IMR-90 (cell line): ENCODE measurements at regions not wholly inside any gene's neighbourhood (a gene's known extent, or its start where the extent isn't known, plus 50 kb on each side); places are given as distances from the start of the nearest gene placed in this dataset.

Source experiments
- ATAC-seq: fragments of 200-7000 bp; cut with Tn5 transposase; 2 replicates; pipeline ENCODE4 v1.9.1; 2020; ENCODE audit warnings: low read depth, mild to moderate bottlenecking, moderate library complexity
- BruUV-seq: library from RNA; stranded (reverse); fragments of 400-500 nt; replicated peaks from 2 replicates; lab custom pipeline; 2021; lab: Mats Ljungman, UMichigan
- CTCF ChIA-PET: fragments of 300-600 bp; formaldehyde crosslinking; extraction: SDS; loops from one replicate; lab custom pipeline; 2021; ENCODE audit warnings: antibody characterized with exemption; lab: Yijun Ruan, JAX
- POLR2A ChIA-PET: fragments of 300-600 bp; sonication (Branson Sonifier 250); formaldehyde crosslinking; loops from one replicate; lab custom pipeline; 2022; ENCODE audit warnings: antibody characterized with exemption; ENCODE audit not compliant: unreplicated experiment; lab: Charles Lee
- DNase-seq: peaks from one replicate; pipeline ENCODE4 v3.0.0; 2013
- H2AFZ ChIP-seq: replicated peaks from 2 replicates; pipeline ENCODE3; 2013; ENCODE audit warnings: low read length, mild to moderate bottlenecking; ENCODE audit not compliant: poor library complexity
- H2AK5ac ChIP-seq: 2 replicates; pipeline ENCODE4 v1.6.1; 2013; ENCODE audit warnings: low read depth, low read length, inconsistent platforms
- H2AK9ac ChIP-seq: replicated peaks from 2 replicates; pipeline ENCODE3; 2013; ENCODE audit warnings: mild to moderate bottlenecking, low read depth, low read length, moderate library complexity; ENCODE audit not compliant: poor library complexity
- H2BK120ac ChIP-seq: 2 replicates; pipeline ENCODE4 v1.6.1; 2013; ENCODE audit warnings: low read depth, low read length, inconsistent platforms
- H2BK15ac ChIP-seq: 3 replicates; pipeline ENCODE4 v1.6.1; 2013; ENCODE audit warnings: low read depth, low read length, inconsistent platforms
- H2BK20ac ChIP-seq: 2 replicates; pipeline ENCODE4 v1.6.1; 2013; ENCODE audit warnings: low read depth, mild to moderate bottlenecking, inconsistent platforms, low read length, moderate library complexity
- H2BK5ac ChIP-seq: 2 replicates; pipeline ENCODE4 v1.6.1; 2013; ENCODE audit warnings: mild to moderate bottlenecking, low read depth, low read length, inconsistent platforms; ENCODE audit not compliant: poor library complexity, severe bottlenecking
- H3K14ac ChIP-seq: replicated peaks from 2 replicates; pipeline ENCODE4 v1.6.1; 2013; ENCODE audit warnings: low read depth, low read length, inconsistent platforms
- H3K18ac ChIP-seq: 2 replicates; pipeline ENCODE4 v1.6.1; 2013; ENCODE audit warnings: low read depth, low read length, control low read depth
- H3K23ac ChIP-seq: 2 replicates; pipeline ENCODE4 v1.6.1; 2013; ENCODE audit warnings: low read depth, low read length, inconsistent platforms
- H3K27ac ChIP-seq: 2 replicates; pipeline ENCODE4 v1.5.1; 2013; ENCODE audit warnings: mild to moderate bottlenecking, control low read depth, low read length; ENCODE audit not compliant: insufficient read depth
- H3K27me3 ChIP-seq: 2 replicates; pipeline ENCODE4 v1.6.1; 2013; ENCODE audit warnings: low read length; ENCODE audit not compliant: control insufficient read depth, insufficient read depth
- H3K36me3 ChIP-seq: 2 replicates; pipeline ENCODE4 v1.6.1; 2013; ENCODE audit warnings: low read length, mixed read lengths; ENCODE audit not compliant: control insufficient read depth, insufficient read depth
- H3K4ac ChIP-seq: 2 replicates; pipeline ENCODE4 v1.6.1; 2013; ENCODE audit warnings: low read depth, low read length, inconsistent platforms
- H3K4me1 ChIP-seq: 2 replicates; pipeline ENCODE4 v1.6.1; 2013; ENCODE audit warnings: low read length, mixed read lengths; ENCODE audit not compliant: control insufficient read depth, insufficient read depth
- H3K4me2 ChIP-seq: 2 replicates; pipeline ENCODE4 v1.6.1; 2013; ENCODE audit warnings: low read depth, mild to moderate bottlenecking, control low read depth, low read length, moderate library complexity
- H3K4me3 ChIP-seq: 2 replicates; pipeline ENCODE4 v1.5.1; 2013; ENCODE audit warnings: low read depth, mild to moderate bottlenecking, control low read depth, low read length, moderate library complexity; ENCODE audit not compliant: insufficient read depth
- H3K56ac ChIP-seq: 2 replicates; pipeline ENCODE4 v1.6.1; 2013; ENCODE audit warnings: low read length, inconsistent platforms; ENCODE audit not compliant: insufficient read depth; ENCODE audit errors: extremely low read depth
- H3K79me1 ChIP-seq, 2 experiments: 2 replicates each; pipeline ENCODE4 v1.6.1; 2013; ENCODE audit warnings: low read length in 2 of 2, inconsistent platforms in 1 of 2, low read depth in 1 of 2
- H3K9ac ChIP-seq: 2 replicates; pipeline ENCODE4 v1.6.1; 2013; ENCODE audit warnings: low read depth, low read length, control low read depth
- H3K9me1 ChIP-seq: 2 replicates; pipeline ENCODE4 v1.6.1; 2013; ENCODE audit warnings: low read length, inconsistent platforms; ENCODE audit not compliant: insufficient read depth
- H3K9me3 ChIP-seq: 2 replicates; pipeline ENCODE4 v1.6.1; 2013; ENCODE audit warnings: low read length; ENCODE audit not compliant: control insufficient read depth, insufficient read depth
- H4K20me1 ChIP-seq: 2 replicates; pipeline ENCODE4 v1.6.1; 2013; ENCODE audit warnings: low read length, inconsistent platforms; ENCODE audit not compliant: insufficient read depth
- H4K5ac ChIP-seq: 2 replicates; pipeline ENCODE4 v1.6.1; 2013; ENCODE audit warnings: mild to moderate bottlenecking, low read depth, low read length, control low read depth
- H4K8ac ChIP-seq, 2 experiments: 2 replicates each; pipeline ENCODE4 v1.6.1; 2013; ENCODE audit warnings: low read depth in 2 of 2, low read length in 2 of 2, control low read depth in 1 of 2, inconsistent platforms in 1 of 2
- H4K91ac ChIP-seq: 2 replicates; pipeline ENCODE4 v1.6.1; 2013; ENCODE audit warnings: low read depth, low read length, inconsistent platforms; ENCODE audit not compliant: insufficient read depth
- CHD1 ChIP-seq: IDR thresholded peaks from 2 replicates; pipeline ENCODE4 v1.6.1; 2012; ENCODE audit warnings: low read depth, low read length, improper control_type of control experiment
- MAFK ChIP-seq: IDR thresholded peaks from 2 replicates; pipeline ENCODE4 v1.6.1; 2012; ENCODE audit warnings: low read depth, low read length, improper control_type of control experiment
- MAZ ChIP-seq: IDR thresholded peaks from 2 replicates; pipeline ENCODE4 v1.6.1; 2012; ENCODE audit warnings: low read depth, mild to moderate bottlenecking, low read length, improper control_type of control experiment, moderate library complexity, borderline replicate concordance
- POLR2A ChIP-seq: IDR thresholded peaks from 2 replicates; pipeline ENCODE4 v1.6.1; 2012; ENCODE audit warnings: mild to moderate bottlenecking, low read depth, low read length
- RFX5 ChIP-seq: IDR thresholded peaks from 2 replicates; pipeline ENCODE4 v1.8.0; 2012; ENCODE audit warnings: low read depth, mild to moderate bottlenecking, low read length, moderate library complexity
- WGBS, 2 experiments: methylation state at CpG; one replicate each; pipeline versions ENCODE4 v1.1.5 to v1.1.7; 2013; ENCODE audit warnings: missing lambda C conversion rate in 2 of 2; ENCODE audit not compliant: insufficient read length in 1 of 2; ENCODE audit errors: extremely low coverage in 2 of 2; 5-methylcytosine and 5-hydroxymethylcytosine counted together
- dilution Hi-C: fragments of 300-500 bp; cut with HindIII; formaldehyde crosslinking; loops from one replicate; pipeline ENCODE4 v1.14.3; 2018; ENCODE audit warnings: low sequenced_read_pairs; ENCODE audit not compliant: unreplicated experiment
- in situ Hi-C: fragments of 300-500 bp; cut with MboI; formaldehyde crosslinking; loops from 3 replicates; pipeline ENCODE4 v1.14.3; 2019; ENCODE audit warnings: low sequenced_read_pairs, inconsistent platforms, mixed read lengths
- intact Hi-C: fragments of 100-400 bp; cut with micrococcal nuclease; formaldehyde crosslinking; loops from 2 replicates; pipeline ENCODE4 v1.10.0; 2022

DNA sequence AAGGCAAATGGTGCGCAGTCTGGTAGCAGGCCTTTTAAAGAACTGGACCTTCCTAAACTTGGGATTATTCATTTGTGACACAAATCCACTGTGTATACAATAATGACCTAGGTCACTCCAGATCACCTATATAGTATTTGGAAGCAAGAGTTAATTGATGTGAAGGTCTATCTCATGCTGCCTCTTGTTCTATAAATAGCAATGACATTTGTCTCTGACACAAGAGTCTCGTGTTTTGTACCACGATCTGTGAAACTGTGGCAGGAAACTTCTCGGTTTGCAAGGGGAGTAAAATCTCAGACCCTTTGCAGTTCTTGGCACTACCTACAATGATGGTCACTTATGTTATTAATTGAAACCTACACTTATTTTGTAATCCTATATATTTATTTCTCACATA, 1408.4 kb downstream of the PCDH7 start:
- no peaks in the 10 kb centered on the region for H3K27me3 ChIP-seq
- no peak overlapping the region for H2BK5ac ChIP-seq
- H3K4me3 ChIP-seq, result no peak overlapping the region
- intact Hi-C loops, result no loop called here
- no peaks in the 10 kb centered on the region for H3K4me1 ChIP-seq
- H2AK5ac ChIP-seq, result no peak overlapping the region
- no peak overlapping the region for H4K91ac ChIP-seq
- dilution Hi-C loops, result no loop called here
- H3K36me3 ChIP-seq, result no peaks in the 10 kb centered on the region
- H3K27ac ChIP-seq, result no peak overlapping the region
- H3K4me2 ChIP-seq, result no peak overlapping the region
- H3K79me1 ChIP-seq, result no peaks in the 10 kb centered on the region
- ChIA-PET CTCF (no interaction called here), POLR2A (no interaction called here)
- no peaks in the 10 kb centered on the region for H3K9me1 ChIP-seq
- in situ Hi-C loops, result no loop called here
- no peak overlapping the region for H3K18ac ChIP-seq
- BruUV-seq, result no TSS peak
- H3K56ac ChIP-seq, result no peak overlapping the region
- no peak overlapping the region for H2AK9ac ChIP-seq
- ATAC-seq, result no peak
- WGBS, 2 experiments, result no CpG with 5 or more reads among the region's 4 CpGs
- no peak overlapping the region for H3K4ac ChIP-seq
- no peak for DNase-seq
- H4K5ac ChIP-seq, result no peak overlapping the region
- H2AFZ ChIP-seq, result no peak overlapping the region
- no peaks in the 10 kb centered on the region; the same call in 1 of the 2 replicates for H3K9me3 ChIP-seq
- TF ChIP-seq MAZ (no peak), CHD1 (no peak), MAFK (no peak), RFX5 (no peak), POLR2A (no peak)
- no peak overlapping the region for H4K8ac ChIP-seq
- no peak overlapping the region for H2BK15ac ChIP-seq
- no peaks in the 10 kb centered on the region for H4K20me1 ChIP-seq
- no peak overlapping the region for H3K14ac ChIP-seq
- no peak overlapping the region for H2BK20ac ChIP-seq
- no peak overlapping the region for H3K9ac ChIP-seq
- no peak overlapping the region for H2BK120ac ChIP-seq
- H3K23ac ChIP-seq, result no peak overlapping the region
